Liver (tissue), 8 donors: ENCODE measurements at regions not wholly inside any gene's neighbourhood (a gene's known extent, or its start where the extent isn't known, plus 50 kb on each side); places are given as distances from the start of the nearest gene placed in this dataset.

Experiments used
- DNase-seq: peaks from one replicate; pipeline ENCODE4 v3.0.0-alpha.2; 2017; ENCODE audit warnings: low spot score
- H3K27ac ChIP-seq, 2 donors: one replicate each; pipeline ENCODE4 v1.7.0; 2013; ENCODE audit warnings: inconsistent platforms in 2 of 2, low read length in 2 of 2, control low read depth in 1 of 2, low read depth in 1 of 2, mild to moderate bottlenecking in 1 of 2
- H3K27me3 ChIP-seq, 4 donors: one replicate each; pipeline versions ENCODE4 v1.6.1 to v1.7.0; 2013; ENCODE audit warnings: low read length in 3 of 4, inconsistent platforms in 1 of 4, mild to moderate bottlenecking in 1 of 4, moderate library complexity in 1 of 4; ENCODE audit not compliant: control insufficient read depth in 4 of 4, insufficient read depth in 4 of 4
- H3K36me3 ChIP-seq, 4 donors: one replicate each; pipeline versions ENCODE4 v1.6.1 to v1.7.0; 2013; ENCODE audit warnings: low read length in 3 of 4, mild to moderate bottlenecking in 3 of 4, low read depth in 1 of 4, moderate library complexity in 1 of 4; ENCODE audit not compliant: control insufficient read depth in 4 of 4, insufficient read depth in 3 of 4
- H3K4me1 ChIP-seq, 4 donors: one replicate each; pipeline versions ENCODE4 v1.6.1 to v1.7.0; 2013; ENCODE audit warnings: low read length in 3 of 4, mild to moderate bottlenecking in 3 of 4, moderate library complexity in 1 of 4; ENCODE audit not compliant: control insufficient read depth in 4 of 4, insufficient read depth in 4 of 4
- H3K4me3 ChIP-seq, 3 donors: one replicate each; pipeline versions ENCODE4 v1.6.1 to v1.7.0; 2013; ENCODE audit warnings: low read length in 3 of 3, control low read depth in 1 of 3, low read depth in 1 of 3, mild to moderate bottlenecking in 1 of 3
- H3K9ac ChIP-seq, 2 donors: one replicate each; pipeline ENCODE4 v1.7.0; 2013; ENCODE audit warnings: low read length in 2 of 2, mild to moderate bottlenecking in 2 of 2, moderate library complexity in 2 of 2, control low read depth in 1 of 2, low read depth in 1 of 2
- H3K9me3 ChIP-seq, 4 donors: one replicate each; pipeline versions ENCODE4 v1.6.1 to v1.7.0; 2013; ENCODE audit warnings: low read length in 3 of 4; ENCODE audit not compliant: control insufficient read depth in 4 of 4
- ATF3 ChIP-seq: IDR thresholded peaks from 2 replicates; pipeline ENCODE4 v1.6.1; 2016; ENCODE audit warnings: antibody characterized with exemption
- CTCF ChIP-seq: fragments of 150-350 bp; IDR thresholded peaks from 2 replicates; pipeline ENCODE4 v1.5.1; 2017; ENCODE audit warnings: improper control_type of control experiment, low read depth, low read length; ENCODE audit not compliant: missing input control
- EGR1 ChIP-seq, 2 donors: IDR thresholded peaks; 2 replicates each; pipeline ENCODE4 v1.6.1; 2016 to 2018; ENCODE audit warnings: antibody characterized with exemption in 2 of 2, low read depth in 2 of 2
- FOXA2 ChIP-seq: IDR thresholded peaks from 2 replicates; pipeline ENCODE4 v1.6.1; 2016; ENCODE audit warnings: antibody characterized with exemption
- GABPA ChIP-seq, 2 donors: IDR thresholded peaks in 1 of 2; conservative IDR thresholded peaks in 1 of 2; 2 replicates each; pipeline ENCODE4 v1.6.1; 2016; ENCODE audit warnings: antibody characterized with exemption in 2 of 2, mild to moderate bottlenecking in 1 of 2, moderate library complexity in 1 of 2
- HNF4A ChIP-seq, 2 donors: conservative IDR thresholded peaks; 2 replicates each; pipeline ENCODE4 v1.6.1; 2016; ENCODE audit warnings: antibody characterized with exemption in 2 of 2, mild to moderate bottlenecking in 2 of 2
- HNF4G ChIP-seq: IDR thresholded peaks from 2 replicates; pipeline ENCODE4 v1.6.1; 2016; ENCODE audit warnings: antibody characterized with exemption
- MAX ChIP-seq: IDR thresholded peaks from 2 replicates; pipeline ENCODE4 v1.6.1; 2016; ENCODE audit warnings: antibody characterized with exemption
- RAD21 ChIP-seq, 2 donors: IDR thresholded peaks; 2 replicates each; pipeline ENCODE4 v1.6.1; 2016; ENCODE audit warnings: antibody characterized with exemption in 2 of 2, mild to moderate bottlenecking in 2 of 2
- RXRA ChIP-seq, 2 donors: IDR thresholded peaks; 2 replicates each; pipeline ENCODE4 v1.6.1; 2017 to 2018; ENCODE audit warnings: antibody characterized with exemption in 2 of 2, mild to moderate bottlenecking in 1 of 2
- SP1 ChIP-seq: IDR thresholded peaks from 2 replicates; pipeline ENCODE4 v1.6.1; 2018; ENCODE audit warnings: antibody characterized with exemption, mild to moderate bottlenecking
- TAF1 ChIP-seq: conservative IDR thresholded peaks from 2 replicates; pipeline ENCODE4 v1.6.1; 2016; ENCODE audit warnings: antibody characterized with exemption, mild to moderate bottlenecking
- YY1 ChIP-seq: IDR thresholded peaks from 2 replicates; pipeline ENCODE4 v1.6.1; 2016; ENCODE audit warnings: antibody characterized with exemption, mild to moderate bottlenecking
- ZBTB33 ChIP-seq: IDR thresholded peaks from 2 replicates; pipeline ENCODE4 v1.6.1; 2016; ENCODE audit warnings: antibody characterized with exemption
- whole genome bisulfite sequencing: extraction: QIAGEN DNeasy Blood & Tissue Kit; methylation state at CpG from one replicate; pipeline ENCODE4 v1.1.7; 2013; 5-methylcytosine and 5-hydroxymethylcytosine counted together
- donor health status: healthy.
- donor health status: healthy.
- donor health status: healthy.
- donor health status: healthy.
- donor health status: healthy.

GRCh38 chr18:59822612-59823550 lies 76.9 kb upstream of the PMAIP1 start:
- no peaks in the 10 kb centered on the region for H3K36me3 ChIP-seq
- H3K4me1 ChIP-seq: peaks cover 0 to 3% (median 0%) of the 10 kb centered on the region in 4 donors
- H3K27me3 ChIP-seq: peaks cover 0 to 2% (median 0%) of the 10 kb centered on the region in 4 donors
- TF ChIP-seq YY1: no peak
- no peak for TF ChIP-seq RAD21 (IDR thresholded peaks at IDR 0.05)
- no peak for TF ChIP-seq ATF3
- no peak for TF ChIP-seq HNF4G
- TF ChIP-seq SP1: no peak
- H3K9me3 ChIP-seq: peaks cover 0 to 2% (median 0%) of the 10 kb centered on the region in 4 donors
- no peak overlapping the region for H3K9ac ChIP-seq
- no peak for DNase-seq
- 75% methylated on average over 7 of the region's 7 CpGs for WGBS
- H3K4me3 ChIP-seq: no peak overlapping the region
- no peak overlapping the region for H3K27ac ChIP-seq

- DNase-seq: no peak
- no peak for TF ChIP-seq GABPA (IDR thresholded peaks at IDR 0.05 in 1 of 2, conservative IDR thresholded peaks at IDR 0.05 in 1 of 2)
- TF ChIP-seq RAD21 (IDR thresholded peaks at IDR 0.05): no peak
- no peak for TF ChIP-seq MAX
- no peak for TF ChIP-seq FOXA2
- TF ChIP-seq HNF4A (conservative IDR thresholded peaks at IDR 0.05): no peak
- TF ChIP-seq ZBTB33: no peak
- TF ChIP-seq TAF1: no peak
- peaks cover 0 to 2% (median 0%) of the 10 kb centered on the region in 4 donors for H3K9me3 ChIP-seq
- H3K4me1 ChIP-seq: peaks cover 0 to 3% (median 0%) of the 10 kb centered on the region in 4 donors
- no peak overlapping the region for H3K9ac ChIP-seq
- no peak overlapping the region for H3K4me3 ChIP-seq
- H3K27ac ChIP-seq: no peak overlapping the region
- WGBS: 47% methylated on average over 2 of the region's 2 CpGs
- H3K27me3 ChIP-seq: peaks cover 0 to 2% (median 0%) of the 10 kb centered on the region in 4 donors
- no peaks in the 10 kb centered on the region for H3K36me3 ChIP-seq
These were observed 77.8 kb upstream of the PMAIP1 start for GRCh38 chr18:59821983-59822382.

- TF ChIP-seq CTCF: no peak
- no peak for TF ChIP-seq EGR1 (IDR thresholded peaks at IDR 0.05; ENCODE audit: low read depth in 2 of 2)
- TF ChIP-seq SP1: no peak
- no peak for TF ChIP-seq TAF1
- no peak for TF ChIP-seq HNF4A (conservative IDR thresholded peaks at IDR 0.05)
- TF ChIP-seq RXRA (IDR thresholded peaks at IDR 0.05): no peak
- WGBS: 48% methylated on average over 2 of the region's 2 CpGs
- Histone ChIP-seq H3K36me3 (no peaks in the 10 kb centered on the region), H3K9ac (no peak overlapping the region), H3K27ac (no peak overlapping the region), H3K4me1 (peaks cover 0 to 3% (median 0%) of the 10 kb centered on the region in 4 donors), H3K27me3 (peaks cover 0 to 2% (median 0%) of the 10 kb centered on the region in 4 donors), H3K9me3 (peaks cover 0 to 2% (median 0%) of the 10 kb centered on the region in 4 donors), H3K4me3 (no peak overlapping the region)
- DNase-seq: no peak
These were observed 79.1 kb upstream of the PMAIP1 start for GRCh38 chr18:59820663-59821062.
